ENCODE measurements at regions not wholly inside any gene's neighbourhood (a gene's known extent, or its start where the extent isn't known, plus 50 kb on each side); places are given as distances from the start of the nearest gene placed in this dataset.

DNA sequence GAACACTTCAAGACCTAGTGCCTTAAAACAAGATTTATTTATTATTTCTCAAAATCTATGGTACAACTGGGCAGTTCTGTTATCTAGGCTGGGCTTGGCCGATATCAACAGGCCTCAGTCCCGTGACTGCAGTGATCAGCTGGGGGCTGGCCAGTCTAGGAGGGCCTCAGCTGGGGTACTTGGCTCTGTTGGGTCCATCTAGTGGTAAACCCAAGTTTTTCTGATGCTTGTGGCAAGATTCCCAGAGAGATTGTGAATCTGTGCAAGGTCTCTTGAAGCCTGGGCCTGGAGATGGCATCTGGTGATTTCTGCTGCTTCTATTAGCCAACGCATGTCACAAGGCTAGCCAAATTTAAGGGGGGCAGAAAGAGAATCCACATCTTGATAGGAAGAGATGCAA is 482.4 kb upstream of the SGO1 start:
- TF ChIP-seq USF2 (IDR thresholded peaks at IDR 0.05) (no peak), MYC (IDR thresholded peaks at IDR 0.05; ENCODE audit: borderline replicate concordance, low read length) (no peak), REST (IDR thresholded peaks at IDR 0.05) (no peak)

All from A549 (cell line).